GM18870 (cell line): ENCODE measurements at regions not wholly inside any gene's neighbourhood (a gene's known extent, or its start where the extent isn't known, plus 50 kb on each side); places are given as distances from the start of the nearest gene placed in this dataset.
"Not testable (repeated sequence)": the region's sequence is repeated elsewhere in the genome, so short reads cannot be mapped to it uniquely, and the experiment has no call there.

Experiments
- ATAC-seq: cut with Tn5 transposase; IDR thresholded peaks from one replicate; pipeline ENCODE4 v1.9.1; 2021; ENCODE audit warnings: moderate library complexity; ENCODE audit not compliant: unreplicated experiment

DNA sequence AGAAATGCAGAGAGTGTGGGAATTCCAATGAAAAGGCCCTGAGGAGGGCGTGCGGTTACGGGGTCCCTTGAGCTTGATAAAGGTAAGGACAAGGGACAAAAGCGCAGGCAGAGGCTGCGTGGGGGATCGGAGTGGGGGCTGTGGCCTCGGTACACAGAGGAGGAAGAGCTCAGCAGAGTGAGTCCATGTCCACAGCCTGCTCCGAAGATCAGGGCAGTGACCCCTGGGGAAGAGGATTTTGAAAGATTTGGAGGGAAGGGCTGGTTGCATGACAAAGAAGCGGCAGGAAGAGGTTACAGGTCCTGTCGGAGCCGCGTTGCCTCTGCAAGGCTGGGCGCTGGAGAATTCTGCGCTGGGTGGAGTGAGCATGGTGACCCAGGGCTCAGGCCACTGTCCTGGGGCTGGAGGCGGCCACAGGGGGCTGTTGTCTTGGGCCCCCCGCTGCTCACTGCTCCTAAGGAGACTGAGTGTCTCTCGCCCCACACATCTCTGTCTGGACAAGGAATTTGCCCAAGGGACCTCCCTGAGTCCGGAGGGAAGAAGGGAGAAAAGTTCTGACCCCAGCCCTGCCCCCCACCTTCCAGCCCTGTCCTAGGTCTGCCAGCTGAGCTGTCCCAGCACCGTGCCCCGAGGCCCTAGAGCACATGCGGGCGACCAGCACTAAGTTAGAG lies 69.8 kb upstream of the INSIG1 start:
- ATAC-seq: no peak

GRCh38 chr7:155228459-155228845 lies 69.2 kb upstream of the INSIG1 start:
- ATAC-seq: no peak

- no peak for ATAC-seq
Observed at GRCh38 chr7:155228894-155229293, 68.8 kb upstream of the INSIG1 start.

DNA sequence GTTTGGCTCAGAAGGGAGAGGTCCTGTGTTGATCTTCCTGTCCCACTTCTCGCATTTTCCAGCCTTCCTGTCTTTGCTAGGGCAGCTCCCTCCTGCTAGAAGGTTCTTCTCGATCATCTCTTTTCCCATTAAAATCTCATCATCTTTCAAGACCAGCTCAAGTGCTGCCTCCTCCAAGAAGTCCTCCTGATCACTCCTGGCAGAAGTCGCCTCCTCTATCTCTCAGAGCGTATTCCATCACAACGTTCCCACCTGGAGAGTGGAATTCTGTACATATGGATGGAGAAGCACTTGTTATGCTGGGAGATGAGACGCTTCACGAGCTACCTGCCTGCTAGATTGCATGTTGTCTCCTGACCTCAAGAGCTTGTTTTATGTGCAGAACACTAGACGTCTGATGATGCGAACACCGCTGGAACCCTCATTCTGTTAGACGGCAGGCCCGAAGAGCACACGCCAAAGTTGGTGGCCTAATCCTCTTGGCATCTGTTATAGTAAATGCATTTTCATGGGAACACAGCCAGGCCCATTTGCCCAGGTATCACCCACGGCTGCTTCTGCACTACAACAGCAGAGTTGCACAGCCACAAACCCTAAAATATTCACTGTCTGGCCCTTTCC lies 68.0 kb upstream of the INSIG1 start:
- ATAC-seq: no peak

GRCh38 chr7:155230169-155230593 lies 67.5 kb upstream of the INSIG1 start:
- ATAC-seq: no peak

GRCh38 chr7:155231241-155231800 lies 66.4 kb upstream of the INSIG1 start:
- ATAC-seq: no peak

DNA sequence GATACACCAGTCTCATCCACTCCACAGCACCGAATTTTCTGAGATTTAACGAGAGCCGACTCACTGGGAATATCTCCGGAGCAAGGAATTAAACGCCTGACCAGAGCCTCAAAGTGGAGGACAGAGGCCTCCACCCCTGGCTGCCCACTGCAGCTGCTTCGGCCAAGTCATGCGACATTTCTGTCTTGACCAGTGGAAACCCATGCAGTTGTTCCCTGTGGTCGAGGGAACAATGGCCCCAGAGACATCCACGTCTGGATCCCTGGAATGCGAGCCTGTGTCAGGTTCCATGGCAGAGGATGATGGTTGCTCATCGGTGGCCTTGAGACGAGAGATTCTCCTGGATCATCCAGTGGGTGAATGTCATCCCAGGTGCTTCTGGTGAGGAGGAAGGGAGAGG lies 65.7 kb upstream of the INSIG1 start:
- no peak for ATAC-seq

GRCh38 chr7:155232911-155233310 lies 64.8 kb upstream of the INSIG1 start:
- no peak for ATAC-seq

DNA sequence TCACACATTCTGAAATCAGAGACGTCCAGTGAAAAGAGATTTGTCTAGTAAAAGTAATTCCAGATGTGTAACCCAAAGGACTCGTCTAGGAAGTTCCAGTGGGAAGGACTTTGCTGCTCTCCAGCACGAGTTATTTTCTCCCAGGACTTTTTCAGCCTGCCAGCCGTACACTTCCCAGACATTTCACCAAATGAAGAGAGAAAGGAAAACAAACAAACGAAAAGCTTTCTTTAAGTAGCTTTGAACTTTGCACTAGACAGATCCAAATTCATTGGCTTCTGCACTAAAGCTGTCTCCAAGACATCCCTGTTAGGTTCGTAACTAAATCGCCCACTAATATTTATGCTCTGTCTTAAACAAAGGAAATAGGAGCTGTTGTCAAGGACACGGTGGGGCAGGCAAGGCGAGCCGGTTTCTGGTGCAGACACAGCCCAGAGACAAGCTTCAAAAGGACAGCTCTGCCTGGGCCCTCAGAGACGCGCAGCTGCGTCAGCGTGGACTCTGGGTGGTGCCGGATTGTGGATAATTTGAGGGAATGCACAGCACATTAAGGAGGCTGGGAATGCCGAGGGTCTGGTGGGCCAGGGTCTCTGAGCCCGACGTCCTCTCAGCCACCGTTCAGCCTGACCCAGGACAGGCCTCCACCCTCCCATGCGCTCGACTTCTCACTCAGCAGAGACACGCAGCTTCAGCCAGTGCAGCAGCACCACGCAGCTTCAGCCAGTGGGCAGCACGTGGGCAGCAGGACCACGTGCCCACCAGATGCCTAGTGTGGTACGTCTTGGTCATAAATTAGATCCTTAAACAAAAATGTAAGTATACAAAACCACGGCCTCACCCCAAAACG lies 64.1 kb upstream of the INSIG1 start:
- ATAC-seq: no peak

DNA sequence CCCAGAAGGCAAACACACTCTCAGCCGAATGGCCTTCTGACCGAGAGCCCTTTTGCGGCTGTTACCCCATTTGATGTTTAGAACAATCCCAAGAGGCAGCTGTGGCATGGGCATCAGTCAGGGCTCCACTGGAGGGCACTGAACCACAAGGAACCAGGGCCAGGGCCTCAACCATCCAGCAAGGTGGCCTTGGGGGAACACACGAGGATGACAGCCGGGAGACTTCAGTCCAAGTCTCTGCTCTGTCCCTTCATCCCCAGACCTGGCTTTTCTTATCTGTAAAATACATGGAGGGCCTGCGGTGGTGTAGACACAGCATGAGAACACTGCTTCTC lies 63.6 kb upstream of the INSIG1 start:
- no peak for ATAC-seq

DNA sequence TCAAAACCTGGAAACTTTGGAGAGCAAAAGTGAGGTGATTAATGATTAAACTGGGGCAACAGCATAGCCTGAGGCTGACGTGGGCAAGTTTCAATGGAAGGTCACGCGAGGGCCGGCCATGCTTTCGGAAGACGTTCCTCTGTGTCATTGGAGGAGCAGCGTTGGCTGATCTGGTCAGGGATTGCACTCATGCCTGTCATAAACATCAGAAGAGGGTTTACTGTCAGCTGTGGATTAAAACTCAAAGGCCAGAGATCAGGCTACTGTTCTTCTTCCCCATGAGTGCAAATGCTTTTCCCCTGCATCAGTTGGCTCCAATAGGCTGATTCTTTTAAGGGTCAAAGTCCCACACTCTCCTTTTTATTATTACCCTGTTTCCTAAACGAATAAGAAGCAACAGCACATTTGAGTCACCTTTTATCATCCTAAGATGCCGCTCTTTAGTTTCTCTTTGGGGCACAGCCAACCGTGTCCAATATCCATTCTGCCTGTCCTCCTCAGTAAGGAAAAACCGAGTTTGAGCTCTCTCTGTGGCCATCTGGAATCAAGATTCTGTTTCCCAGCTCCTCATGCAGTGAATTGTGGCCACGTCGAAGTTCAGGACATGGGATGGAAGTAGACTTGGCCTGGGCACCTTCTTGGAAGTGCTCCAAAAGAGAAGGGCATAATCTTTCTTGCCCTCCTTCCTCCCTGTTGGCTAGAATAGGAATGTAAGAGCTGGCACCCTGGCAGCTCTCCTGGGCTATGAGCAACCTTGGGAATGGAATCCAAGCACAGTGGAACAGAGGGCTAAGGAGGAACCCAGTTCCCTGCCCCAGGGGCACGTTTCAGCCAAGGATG lies 62.5 kb upstream of the INSIG1 start:
- no peak for ATAC-seq

DNA sequence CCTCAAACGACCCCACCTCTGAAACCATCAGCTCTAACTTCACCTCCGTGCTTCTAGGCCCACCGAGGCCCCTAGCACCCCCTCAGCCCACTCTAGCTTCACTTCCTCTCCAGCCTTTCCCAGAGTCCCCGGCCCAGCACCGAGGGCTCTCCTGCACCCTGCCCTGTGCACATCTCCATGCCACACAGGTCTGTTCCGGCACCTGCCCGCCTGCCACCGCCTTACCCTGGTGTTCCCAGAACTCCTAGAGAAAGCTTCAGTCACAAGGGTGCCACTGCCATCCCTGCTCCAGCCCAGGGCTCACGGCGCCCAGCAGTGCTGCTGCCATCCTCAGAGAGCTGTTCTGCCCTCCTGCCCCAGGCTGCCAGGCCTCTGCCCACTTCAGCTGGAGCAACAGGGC lies 61.3 kb upstream of the INSIG1 start:
- no peak for ATAC-seq

- ATAC-seq: no peak
Observed at GRCh38 chr7:155237297-155237696, 60.4 kb upstream of the INSIG1 start.

DNA sequence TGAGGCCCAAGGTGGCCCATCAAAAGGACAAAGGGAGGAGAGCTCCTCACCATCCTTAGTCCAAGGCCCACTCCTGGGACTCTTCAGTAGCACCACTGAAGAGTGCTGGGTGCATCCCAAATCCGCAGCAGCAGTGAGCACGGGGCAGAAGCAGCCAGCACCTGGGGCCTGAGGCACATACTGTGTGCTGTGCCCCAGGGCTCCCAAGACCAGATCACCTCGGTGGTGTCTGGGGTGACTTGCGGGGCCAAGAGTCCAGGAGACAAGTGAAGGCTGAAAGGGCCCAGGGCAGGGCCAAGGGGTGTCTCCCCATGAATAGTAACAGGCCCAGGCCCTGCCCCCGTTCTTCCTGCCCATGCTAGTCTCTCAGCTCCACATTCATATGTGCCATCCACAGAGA lies 59.9 kb upstream of the INSIG1 start:
- no peak for ATAC-seq

GRCh38 chr7:155239431-155240087 lies 58.1 kb upstream of the INSIG1 start:
- not testable (repeated sequence) for ATAC-seq

DNA sequence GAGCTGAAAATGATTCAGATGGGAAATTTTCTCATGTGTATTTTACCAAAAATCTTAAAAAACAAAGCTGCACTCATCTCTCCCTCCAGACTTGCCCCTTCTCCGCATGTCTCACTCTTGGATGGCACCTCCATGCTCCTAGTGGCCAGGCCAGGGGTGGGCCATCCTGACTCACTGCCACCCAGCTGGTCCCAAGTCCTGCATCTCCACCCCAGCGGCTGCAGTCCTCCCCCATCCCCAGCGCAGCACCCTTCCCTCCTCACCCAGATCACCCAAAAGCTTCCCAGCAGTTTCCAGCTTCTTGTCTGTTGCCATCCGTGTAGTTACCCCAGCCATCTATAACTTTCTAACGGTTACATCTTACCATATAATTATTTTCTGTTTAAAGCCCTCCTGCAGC lies 53.0 kb upstream of the INSIG1 start:
- ATAC-seq: no peak

GRCh38 chr7:155247479-155248365 lies 50.0 kb upstream of the INSIG1 start:
- ATAC-seq: no peak
